ENCODE measurements at regions not wholly inside any gene's neighbourhood (a gene's known extent, or its start where the extent isn't known, plus 50 kb on each side); places are given as distances from the start of the nearest gene placed in this dataset.
"Not testable (repeated sequence)": the region's sequence is repeated elsewhere in the genome, so short reads cannot be mapped to it uniquely, and the experiment has no call there.

DNA sequence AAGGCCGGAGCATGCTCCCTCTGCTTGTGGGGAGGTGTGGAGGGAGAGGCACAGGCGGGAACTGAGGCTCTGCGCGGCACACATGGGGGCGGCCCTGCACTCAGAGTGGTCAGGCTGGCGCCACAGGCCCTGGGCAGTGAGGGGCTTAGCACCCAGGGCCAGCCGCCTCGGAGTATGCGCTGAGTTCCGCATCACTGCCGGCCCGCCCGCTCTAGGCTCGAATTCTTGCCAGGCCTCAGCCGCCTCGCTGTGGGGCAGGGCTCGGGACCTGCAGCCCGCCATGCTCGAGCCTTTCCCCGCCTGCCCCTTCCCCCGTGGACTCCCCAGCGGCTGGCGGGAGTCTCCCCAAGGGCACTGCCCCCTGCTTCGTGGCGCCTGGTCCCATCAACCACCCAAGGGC, 905.9 kb downstream of the SPATA31A6 start:
- FAIRE-seq; DNase-seq (ENCODE audit: low spot score): not testable (repeated sequence)

DNA sequence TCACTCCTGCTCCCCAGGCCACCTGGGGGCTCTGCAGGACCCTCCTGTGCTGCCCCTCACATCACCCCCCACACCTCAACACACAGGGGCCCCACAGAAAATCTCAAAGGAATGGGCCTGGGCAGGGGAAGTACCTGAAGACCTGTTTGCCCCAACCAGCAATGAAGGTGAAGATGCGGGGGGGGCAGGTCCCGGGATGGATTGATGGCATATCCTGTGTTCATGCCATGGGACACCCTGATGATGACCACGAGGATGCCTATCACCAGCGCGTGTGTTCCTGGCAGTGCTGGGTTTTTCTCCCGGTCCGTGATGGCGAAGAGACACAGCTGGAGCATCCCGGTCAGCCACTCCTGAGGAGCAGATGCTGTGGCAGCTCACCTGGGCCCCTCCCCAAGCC, 926.9 kb downstream of the SPATA31A6 start:
- DNase-seq (ENCODE audit: low spot score); FAIRE-seq: not testable (repeated sequence)

DNA sequence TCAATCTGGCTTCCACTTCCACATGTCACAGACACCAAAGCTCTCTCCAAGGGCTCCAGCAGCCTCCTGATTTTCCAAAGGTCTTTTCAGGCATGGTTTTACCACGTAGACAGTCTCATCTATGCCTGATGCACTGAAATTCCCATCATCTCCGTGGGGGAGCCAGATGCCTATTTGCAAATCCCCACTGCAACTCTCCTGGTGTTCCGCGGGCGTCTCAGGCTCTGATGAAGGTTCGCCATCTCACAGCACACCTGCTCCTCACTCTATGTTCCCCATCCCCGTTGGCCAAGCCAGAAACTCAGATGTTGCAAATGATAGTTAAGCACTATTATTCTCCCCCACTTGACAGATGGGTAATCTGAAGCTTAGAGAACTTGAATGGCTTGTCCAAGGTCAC, 929.4 kb downstream of the SPATA31A6 start:
- DNase-seq (ENCODE audit: low spot score); FAIRE-seq: not testable (repeated sequence)

DNA sequence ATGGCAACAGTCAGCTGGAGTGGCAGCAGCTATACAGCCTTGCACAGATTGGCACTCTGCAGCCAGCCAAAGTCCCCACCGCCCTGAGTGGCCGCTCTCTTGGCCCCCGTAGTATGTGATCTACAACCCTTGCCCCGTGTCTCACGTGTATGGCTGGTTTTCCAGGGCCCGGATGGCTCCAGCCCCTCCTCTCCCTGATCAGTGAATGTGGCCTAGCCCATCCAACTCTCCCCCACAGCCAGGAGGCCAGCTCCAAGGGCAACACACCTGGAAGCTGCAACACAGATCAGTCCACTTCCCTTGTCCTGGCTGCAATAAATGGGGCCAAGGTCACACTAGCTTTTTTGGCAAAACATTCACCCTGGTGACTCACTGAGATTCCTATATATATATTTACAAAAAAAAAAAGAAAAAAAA, 932.4 kb downstream of the SPATA31A6 start:
- FAIRE-seq; DNase-seq (ENCODE audit: low spot score): not testable (repeated sequence)

DNA sequence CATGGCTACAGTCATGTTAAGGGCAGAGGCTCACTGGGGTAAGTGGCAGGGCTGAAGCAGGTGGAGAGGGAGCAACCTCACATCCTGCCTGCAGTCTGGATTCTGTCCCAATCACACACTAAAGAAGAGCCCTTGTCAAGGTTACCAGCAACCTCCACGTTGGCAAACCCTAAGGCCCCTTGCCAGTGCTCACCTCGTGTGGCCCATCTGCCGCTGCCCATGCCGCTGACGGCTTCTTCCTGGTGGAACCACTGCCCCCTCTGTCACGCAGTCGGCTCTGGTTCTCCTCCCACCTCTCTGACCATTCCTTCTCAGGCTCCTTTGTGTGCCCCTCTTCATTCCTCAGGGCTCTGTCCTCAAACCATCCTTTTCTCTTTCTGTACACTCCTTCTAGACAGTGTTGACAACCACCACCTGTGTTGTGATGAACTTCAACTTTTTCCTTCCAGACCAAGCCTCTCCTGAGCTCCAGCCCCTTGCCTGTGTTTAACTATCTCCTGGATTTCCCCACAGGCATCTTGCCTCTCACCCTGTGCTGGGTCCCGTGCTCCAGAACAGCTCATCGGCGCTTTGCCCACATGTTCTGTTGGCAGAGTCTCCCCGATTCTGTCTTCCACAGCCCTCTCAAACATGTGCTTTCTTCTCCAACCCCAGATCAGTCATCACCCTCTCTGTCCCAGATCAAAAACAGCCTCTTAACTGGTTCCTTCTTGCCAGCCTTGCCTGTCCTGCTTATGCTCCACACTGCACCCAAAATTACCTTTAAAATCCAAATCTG, 934.8 kb downstream of the SPATA31A6 start:
- DNase-seq (ENCODE audit: low spot score); FAIRE-seq: not testable (repeated sequence)

DNA sequence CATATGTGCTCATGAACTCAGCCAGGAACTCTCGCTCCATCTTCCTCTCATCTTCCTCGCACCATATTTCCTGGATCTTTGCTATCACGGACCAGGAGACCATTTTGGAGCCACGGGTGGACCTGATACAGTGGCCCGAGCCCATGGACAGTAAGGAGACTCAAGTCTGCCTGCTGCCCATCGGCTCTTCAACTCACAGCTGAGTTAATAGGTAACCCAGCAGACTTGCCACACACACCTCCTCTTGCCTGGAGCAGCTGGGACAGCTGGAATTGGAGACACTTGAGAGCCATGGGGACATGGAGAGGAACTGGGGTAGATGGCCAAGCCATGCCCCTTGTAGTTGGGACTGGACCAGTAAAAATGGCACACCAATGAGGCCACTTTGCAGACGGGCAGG, 936.1 kb downstream of the SPATA31A6 start:
- not testable (repeated sequence) for FAIRE-seq

DNA sequence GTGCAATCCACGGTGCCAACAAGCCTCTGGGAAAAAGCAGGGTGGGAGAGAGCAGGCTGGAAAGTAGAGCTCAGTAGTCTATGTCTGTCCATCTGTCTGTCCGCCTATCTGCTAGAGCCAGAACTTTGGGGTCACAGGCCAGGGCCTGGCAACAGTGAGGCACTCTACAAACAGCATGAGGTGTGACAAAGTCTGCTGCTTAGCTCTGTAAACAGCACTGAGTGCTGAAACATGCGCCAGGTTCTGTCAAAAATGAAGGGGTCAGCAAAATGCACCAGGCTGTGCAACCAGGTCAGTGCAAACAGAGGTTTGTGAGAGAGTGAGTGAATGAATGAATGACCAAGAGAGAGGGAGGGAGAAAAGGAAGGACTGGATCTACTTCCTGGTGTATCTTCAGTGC, 936.5 kb downstream of the SPATA31A6 start:
- not testable (repeated sequence) for FAIRE-seq; DNase-seq (ENCODE audit: low spot score)

More for the DNA sequence above, 936.1 kb downstream of the SPATA31A6 start:
- not testable (repeated sequence) for DNase-seq (ENCODE audit: low spot score)

DNA sequence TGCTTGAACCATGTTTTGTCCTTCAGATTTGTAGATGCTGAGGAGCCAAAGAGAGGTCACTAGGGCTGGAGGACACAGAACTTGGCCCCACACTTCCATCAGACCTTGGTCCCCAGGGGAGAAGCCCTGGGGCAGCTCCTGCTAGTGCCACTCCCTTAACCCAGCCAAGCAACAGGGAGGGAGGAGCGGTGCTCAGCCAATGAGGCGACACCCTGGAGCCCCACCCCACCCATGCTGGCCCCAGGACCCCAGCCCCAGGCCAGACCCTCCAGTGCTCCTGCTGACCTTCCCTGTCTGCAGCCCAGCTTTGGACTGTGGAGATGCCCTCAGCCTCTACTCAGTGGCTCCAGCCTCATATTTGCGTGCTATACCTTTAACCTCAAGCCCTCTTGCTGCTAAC, 942.4 kb downstream of the SPATA31A6 start:
- not testable (repeated sequence) for DNase-seq (ENCODE audit: low spot score); FAIRE-seq

DNA sequence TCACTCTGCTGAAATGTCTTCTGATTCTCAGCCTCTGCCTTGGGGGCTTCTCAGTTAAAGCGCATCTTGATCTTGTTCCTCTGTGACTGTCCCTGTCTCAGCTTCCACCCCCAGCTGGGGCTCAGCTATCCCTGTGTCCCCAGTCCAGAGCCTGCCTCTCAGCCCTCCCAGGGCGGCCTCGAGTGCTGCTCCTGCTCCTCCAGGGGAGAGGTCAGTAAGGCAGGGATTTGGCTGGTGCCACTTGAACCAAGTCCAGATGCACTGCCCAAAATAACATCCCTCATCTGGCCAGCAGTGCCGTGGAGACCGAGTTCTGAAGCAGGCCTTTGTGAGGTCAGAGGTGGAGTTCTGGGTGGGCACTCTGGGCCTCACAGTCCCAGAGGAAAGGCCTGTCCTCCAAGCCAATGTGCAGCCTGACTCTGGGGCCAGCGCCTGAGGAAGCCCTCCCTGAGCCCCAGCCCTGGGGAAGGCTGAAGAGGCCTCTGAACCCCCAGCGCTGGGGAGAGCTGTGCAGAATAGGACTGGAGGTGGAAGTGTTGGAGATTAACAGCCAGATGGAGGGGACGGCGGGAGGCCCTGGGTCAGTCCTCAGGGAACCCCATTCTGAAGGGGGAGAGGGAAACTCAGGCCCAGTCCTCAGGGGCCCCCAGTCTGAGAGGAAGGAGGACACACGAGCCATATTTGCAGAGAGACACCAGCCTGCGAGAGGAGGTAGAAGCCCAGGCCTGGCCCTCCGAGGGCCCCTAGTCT, 943.7 kb downstream of the SPATA31A6 start:
- DNase-seq (ENCODE audit: low spot score); FAIRE-seq: not testable (repeated sequence)

DNA sequence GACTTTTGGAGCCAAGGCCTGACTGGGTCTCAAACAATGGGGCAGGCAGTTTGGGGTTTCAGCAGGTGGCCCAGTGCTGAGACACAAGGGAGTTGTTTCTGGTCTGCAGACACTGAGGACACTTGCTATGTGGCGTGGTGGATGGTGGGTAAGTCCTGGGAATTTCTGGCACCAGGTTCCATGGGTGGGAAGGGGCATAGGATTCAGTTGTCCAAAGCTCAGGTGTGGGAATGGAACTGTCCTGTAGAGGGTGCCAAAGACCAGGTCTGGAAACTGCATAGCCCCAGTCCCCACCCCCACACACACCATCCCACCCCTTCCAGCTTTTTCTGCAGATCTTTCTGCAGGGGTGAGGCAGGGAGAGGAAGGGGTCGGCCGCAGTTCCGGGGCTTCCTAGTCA, 944.5 kb downstream of the SPATA31A6 start:
- not testable (repeated sequence) for FAIRE-seq; DNase-seq (ENCODE audit: low spot score)

DNA sequence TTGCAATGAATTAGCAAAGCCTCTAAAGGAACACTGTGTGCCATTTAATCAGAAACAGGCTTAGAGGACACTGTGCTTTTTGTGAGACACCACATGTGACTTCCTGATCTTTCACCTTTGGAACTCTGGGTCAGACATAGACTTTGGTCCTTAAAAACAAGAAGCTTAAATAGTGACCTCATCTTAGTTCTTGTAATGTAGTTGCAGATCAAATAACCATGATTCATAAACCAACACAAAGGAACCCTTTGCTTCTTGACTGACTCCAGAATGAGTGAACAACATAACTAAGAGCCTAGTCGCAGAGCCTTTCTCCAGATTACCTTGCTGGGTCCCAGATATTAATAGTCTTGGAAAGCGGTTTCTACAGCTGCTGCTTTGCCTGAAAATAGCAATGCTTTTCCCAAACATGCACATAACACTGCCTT, 947.3 kb downstream of the SPATA31A6 start:
- DNase-seq (ENCODE audit: low spot score), result peak; percentile 69
- FAIRE-seq, result not testable (repeated sequence)

DNA sequence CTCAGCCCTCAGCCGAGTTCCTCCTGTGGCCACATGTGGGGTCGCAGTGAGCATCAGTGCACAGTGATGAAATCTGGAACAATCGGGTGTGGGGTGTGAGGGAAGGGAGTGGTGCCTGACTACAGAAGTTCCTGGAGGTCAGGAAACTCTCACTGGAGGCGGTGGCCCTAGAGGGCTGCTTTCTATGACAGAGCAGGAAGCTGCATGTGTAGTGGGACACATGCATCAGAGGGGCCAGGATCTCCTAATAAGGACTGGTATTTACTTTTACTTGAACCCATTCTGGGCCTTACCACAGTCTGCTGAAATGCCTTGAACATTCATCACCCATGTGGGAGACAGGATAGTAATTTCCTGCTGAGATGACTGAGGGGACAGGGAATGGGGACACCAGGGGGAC, 952.0 kb downstream of the SPATA31A6 start:
- FAIRE-seq, result not testable (repeated sequence)
- peak; percentile 83 for DNase-seq (ENCODE audit: low spot score)

DNA sequence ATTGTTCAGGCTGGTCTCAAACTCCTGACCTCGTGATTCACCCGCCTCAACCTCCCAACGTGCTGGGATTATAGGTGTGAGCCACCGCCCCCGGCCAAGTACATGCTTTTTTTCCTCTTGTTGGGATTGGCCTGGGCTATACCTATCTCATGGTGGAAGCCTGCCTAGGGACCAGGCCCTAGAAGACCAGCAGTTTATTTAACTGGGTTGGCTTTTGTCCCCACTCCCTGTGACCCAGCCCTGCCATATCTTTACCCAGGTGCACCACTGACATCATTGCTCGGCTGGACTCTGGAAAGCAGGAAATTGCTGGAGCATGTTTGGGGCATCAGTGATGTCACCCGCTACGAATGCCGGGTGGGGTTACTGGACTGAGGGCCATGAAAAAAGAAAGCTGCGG, 955.5 kb downstream of the SPATA31A6 start:
- DNase-seq (ENCODE audit: low spot score), result peak; percentile 38
- not testable (repeated sequence) for FAIRE-seq

DNA sequence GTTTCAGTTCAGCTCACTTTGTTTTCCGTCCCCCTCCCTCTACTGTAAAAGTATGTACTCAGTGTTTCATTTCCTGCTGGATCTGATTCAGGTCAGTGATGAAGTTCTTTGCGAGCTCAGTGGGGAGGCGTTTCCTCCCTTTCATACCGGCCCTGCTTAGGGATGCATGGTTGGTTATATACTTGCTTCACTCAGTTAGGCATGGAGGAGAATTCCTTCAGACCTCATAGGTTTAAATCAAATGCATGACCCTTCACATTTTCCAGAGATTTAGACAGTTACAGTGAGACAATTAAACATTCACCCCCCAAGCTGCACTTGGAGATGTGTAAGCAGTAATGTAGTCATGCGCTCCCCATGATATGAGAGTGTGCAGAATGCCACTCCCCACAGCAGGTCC, 955.9 kb downstream of the SPATA31A6 start:
- DNase-seq (ENCODE audit: low spot score), result not testable (repeated sequence)

DNA sequence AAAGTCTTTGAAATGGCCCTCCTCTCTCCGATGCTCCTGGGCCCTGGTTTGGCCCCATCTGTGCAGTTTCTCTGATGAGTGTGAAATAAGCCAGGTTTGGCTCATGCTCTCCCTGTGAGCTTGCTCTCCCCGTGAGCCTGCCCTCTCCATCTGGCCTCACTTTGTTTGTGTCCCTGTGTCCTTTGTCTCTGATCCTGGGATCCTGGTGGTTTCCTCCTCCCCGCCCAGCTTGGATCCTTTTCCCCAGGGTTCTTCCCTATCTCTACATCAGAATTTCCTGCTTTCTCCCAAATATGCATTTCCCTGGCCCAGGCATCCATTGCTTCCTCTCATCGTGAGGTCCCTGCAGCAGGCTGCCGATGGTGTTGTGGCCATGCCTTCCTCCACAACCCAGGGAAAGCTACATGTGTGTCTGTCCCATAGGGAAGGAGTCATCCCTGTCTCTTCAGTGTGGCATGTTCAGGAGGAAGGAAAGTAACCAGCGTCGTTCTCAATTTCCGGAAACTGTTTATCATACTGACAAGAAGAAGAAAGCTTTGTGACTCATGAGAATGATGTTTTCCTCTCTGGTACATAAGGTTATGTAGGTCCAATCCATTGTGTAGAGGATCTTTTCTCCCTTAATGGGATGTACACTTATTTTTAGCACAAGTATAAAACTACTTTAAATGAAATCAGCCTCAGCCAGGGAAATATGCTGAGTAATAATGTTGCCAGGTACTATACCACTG, 956.6 kb downstream of the SPATA31A6 start:
- peak; percentile 61 for DNase-seq (ENCODE audit: low spot score)
- FAIRE-seq, result not testable (repeated sequence)

More for the DNA sequence above, 955.9 kb downstream of the SPATA31A6 start:
- not testable (repeated sequence) for FAIRE-seq
